ENCODE measurements at regions not wholly inside any gene's neighbourhood (a gene's known extent, or its start where the extent isn't known, plus 50 kb on each side); places are given as distances from the start of the nearest gene placed in this dataset.
"Not testable (repeated sequence)": the region's sequence is repeated elsewhere in the genome, so short reads cannot be mapped to it uniquely, and the experiment has no call there.

DNA sequence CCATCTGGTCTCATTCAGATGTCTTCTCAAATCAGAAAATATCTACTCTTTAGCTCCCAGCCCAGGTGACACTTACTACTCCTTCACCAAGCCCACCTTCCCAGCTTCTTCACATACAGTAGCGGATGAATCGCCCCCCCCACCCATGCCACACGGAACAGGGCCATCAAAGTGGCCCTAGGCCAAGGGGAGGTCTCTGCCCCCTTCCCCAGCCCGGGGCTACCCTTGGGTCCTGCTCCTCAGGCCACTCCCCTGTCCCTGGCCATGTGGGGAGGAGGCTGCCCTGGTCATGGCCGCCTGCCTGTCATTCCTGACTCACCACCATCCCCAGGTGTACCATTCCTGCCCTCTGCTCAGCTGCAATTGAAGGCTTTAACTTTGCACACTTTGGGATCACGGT, 142.8 kb downstream of the NECTIN1 start:
- no peak for DNase-seq

DNA sequence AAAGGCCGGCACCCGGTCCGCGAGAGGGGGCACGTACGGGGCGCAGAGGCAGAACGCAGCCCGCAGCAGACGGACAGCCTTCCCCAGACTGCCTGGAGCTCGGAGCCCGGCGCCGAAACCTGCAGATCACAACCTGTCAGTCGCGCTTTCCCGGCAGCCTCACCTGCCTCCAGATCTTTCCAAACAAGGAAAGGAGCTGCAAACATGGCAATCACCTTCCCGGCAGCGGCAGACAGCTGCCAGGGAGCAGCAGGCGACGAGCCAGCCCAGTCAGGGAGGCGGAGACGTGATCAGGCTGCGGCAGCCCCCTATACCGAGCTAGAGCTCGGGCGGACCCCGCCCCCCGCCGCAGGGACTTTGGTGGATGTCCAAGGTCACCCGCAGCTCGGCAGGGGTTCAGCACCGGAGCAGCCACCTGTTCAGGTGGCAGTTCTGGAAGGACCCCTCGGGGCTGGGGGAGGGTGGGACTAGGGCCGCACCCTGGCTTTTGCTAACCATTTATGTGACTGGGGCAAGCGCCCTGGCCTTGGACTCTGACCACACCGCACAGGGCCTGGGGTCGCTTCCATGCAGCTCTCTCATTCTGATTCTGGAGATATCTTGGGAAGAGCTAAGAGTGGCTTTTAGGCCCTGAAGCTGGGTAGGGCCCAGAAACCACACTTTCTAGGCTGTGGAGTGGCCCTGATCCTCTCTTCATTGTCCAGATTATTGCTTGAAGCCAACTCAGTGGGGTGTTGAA, 143.8 kb downstream of the NECTIN1 start:
- peak in 9 of 51 donors; percentile 9 to 63 (median 30) for DNase-seq

DNA sequence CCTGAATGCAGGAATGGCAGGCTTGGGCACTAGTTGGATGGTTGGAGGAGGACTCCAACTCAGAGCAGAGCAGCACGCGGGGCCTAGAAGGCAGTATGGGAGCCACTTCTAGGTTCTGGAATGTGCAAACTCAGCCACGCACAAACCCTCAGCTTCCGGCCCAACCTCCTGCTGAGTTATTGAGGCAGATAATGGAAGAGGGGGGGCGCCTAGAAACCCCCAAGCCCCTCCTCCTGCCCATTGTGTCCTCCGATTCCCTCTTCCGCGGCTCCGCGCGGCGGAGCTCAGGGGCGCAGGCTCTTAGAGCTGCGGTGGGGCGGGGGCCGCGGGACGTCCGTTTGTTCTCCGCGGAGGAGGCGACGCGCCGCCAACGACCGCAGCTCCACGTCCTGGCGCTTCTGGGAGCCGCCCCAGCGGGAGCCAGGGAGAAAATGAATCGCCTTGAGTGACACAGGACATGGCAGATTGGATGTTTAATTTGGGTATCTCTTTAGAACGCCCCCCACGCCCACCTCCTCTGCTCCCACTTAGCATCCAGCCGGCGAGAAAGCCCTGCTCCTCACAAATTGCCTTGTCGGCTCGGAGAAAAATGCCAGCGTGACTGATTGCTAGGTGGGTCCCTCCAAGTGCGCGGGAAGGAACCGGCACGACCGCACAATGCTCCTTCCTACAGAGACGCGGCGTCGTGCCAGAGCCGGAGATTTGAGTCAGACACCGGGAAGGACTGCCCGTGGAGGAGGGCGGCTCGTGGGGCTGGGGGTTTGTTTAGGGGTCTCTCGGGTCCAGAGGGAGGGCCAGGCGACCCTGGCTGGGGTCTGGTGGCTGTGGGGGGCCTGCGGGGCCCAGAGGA, 144.6 kb downstream of the NECTIN1 start:
- DNase-seq = peak in 32 of 51 donors; percentile 18 to 77 (median 44)

DNA sequence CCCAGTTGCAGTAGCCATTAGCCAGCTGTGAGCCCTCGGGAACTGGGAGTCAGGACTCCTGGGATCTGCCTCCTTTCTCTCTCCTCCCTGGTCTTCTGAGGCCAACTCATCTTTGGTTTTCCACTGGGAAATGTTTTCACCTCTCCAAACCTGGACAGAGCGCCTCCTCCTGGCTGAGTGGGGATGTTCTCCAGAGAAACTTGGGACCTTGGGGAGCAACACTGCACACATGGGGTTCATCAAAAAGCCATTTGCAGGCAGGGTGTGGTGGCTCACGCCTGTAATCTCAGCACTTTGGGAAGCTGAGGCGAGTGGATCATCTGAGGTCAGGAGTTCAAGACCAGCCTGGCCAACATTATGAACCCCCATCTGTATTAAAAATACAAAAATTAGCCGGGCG, 145.4 kb downstream of the NECTIN1 start:
- no peak for DNase-seq

DNA sequence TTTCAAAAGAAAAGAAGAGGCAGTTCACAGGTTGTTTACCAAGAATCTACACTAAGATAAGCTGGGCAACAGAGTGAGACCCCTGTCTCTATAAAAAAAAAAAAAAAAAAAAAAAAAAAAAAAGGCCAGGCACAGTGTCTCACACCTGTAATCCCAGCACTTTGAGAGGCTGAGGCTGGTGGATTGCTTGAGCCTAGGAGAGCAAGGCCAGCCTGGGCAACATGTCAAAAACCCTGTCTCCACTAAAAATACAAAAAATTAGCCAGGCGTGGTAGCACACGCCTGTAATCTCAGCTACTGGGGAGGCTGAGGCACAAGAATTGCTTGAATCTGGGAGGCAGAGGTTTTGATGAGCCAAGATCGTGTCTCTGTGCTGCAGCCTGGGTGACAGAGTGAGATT, 147.6 kb downstream of the NECTIN1 start:
- not testable (repeated sequence) for DNase-seq

DNA sequence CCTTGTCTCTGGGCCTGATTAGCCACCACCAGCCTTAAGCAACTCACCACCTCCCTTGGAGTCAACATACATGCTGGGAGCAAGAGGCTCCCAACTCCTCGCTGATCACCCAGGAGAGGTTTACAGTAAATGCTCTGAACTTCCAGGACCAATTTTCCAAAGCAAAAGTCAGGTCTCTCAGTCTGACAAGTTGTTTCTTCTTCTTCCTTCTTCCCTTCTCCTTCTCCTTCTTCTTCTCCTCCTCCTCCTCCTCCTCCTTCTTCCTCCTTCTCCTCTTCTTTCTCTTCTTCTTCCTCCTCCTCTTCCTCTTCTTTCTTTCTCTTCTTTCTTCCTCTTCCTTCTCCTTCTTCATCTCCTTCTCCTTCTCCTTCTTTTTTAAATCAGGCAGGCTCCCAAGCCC, 148.2 kb downstream of the NECTIN1 start:
- DNase-seq = no peak

DNA sequence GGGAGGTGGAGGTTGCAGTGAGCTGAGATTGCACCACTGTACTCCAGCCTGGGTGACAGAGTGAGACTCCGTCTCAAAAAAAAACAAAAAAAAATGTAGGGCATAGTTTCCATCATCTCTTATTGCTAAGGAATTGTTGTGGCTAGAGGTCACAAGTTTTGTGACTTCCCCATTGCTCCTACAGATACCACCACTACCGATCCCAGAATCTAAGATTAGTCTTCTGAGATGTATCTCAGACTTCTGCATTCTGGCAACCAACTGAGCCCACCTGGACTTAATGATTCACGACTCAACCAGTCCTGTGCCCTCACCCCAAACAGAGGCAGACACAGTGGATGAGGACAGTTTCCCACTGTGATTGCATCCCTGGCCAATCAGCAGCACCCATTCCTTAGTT, 148.9 kb downstream of the NECTIN1 start:
- no peak for DNase-seq

DNA sequence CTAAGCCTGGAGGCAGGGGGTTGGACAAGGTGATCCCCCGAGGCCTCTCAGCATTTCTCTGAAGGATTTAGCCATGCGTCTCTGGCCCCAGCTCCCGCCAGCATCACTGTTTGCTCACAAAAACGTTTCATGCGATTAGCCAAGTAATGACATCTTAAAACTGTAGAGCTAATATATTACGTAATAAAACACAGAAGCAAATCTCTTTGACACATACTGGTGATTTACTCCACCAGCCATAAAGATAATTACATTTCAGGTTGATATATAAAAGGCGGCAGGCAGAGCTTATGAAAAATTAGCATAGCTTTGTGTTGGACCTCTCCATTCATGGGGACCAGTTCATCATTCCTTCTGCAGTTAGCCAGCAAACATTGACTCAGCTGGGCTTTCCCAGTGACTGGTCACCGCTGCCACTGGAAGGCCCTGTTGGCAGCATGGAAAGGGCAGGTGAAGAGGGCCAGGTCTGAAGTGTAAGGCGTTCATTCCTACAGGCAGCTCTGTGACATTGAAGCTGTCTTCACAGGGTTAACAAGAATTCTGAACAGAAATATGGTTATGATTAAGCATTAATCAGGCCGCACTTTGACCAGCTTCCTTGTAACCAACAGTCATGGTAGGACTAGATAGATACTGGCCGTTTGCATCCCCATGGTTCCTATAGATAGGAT, 150.3 kb downstream of the NECTIN1 start:
- DNase-seq = no peak

DNA sequence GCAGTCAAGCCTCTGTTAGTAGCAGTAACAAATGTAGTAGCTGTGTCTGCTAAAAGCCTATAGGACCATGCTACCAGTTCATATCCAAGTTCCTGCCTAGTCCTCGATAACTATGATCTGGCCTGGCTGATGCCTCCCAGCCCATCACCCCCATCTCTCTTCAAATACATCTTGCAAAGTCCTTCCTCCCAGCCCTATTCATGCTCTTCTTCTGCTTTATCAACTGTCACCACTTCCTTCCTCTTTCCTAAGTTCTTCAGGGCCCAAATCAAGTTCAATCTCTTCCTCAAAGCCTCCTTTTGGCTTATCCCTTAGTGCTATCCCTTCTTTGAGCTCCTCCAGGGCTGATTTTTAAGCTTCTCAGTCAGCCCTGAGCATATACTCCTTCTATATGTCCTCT, 150.9 kb upstream of the THY1 start:
- DNase-seq = no peak

DNA sequence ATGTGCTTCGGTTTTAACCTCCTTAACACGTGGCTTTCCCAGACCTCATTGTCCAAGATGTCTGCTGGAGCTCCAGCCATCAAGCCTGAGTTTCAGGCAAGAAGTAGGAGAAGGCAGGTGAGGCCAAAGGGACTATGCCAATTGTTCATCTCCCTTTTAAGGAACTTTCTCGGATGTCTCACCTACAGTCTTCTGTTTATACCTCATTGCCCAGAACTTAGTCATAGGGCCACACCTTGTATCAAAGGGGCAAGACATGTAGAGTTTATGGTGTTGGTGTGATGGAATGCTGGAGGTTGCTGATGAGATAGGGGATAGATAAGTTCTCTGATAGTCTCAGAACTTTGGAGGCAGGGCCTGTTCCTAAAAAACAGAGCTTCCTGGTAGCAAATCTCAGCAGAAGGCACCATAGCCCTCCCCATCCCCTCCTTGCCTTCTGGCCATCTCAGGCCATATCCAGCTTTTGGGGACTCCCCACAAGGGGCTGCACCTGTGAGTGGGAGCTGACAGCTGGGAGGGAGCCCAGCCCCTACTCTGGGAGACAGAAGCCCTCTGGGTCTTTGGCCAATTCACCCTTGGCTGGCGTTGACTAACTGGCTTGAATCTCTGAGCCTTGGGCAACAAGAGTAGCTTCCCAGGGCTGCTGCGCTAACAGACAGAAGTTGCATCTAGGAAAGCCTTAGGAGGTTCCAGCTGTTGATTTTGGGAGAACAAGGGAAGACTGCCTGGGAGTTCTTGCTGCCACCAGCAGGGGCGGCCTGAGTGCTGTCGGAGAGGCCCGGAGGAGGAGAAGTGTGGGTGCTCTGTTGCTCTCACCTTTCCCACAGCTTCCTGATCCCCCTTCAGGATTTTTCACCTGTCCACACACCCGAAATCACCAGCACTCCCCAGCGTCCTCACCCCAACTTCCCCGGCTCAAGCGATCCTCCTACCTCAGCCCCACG, 149.8 kb upstream of the THY1 start:
- no peak for DNase-seq

DNA sequence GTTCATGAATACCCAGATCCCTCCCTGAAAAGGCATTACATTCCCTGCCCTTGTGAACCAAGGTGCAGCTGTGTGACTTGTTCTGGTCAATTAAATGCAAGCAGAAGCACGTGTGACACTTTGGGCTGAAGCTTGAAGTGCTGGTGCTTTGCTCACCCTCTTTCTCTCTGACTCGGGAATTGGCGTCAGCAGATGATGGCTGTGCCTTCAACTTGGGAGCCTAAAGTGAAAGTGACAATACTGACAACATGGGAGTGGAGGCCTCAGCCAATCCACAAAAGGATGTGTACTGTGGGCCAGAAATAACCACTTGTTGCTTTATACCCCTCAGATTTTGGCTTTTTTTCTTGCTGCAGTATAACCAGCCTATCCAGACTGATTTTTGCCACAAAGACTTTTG, 148.3 kb upstream of the THY1 start:
- DNase-seq = no peak

DNA sequence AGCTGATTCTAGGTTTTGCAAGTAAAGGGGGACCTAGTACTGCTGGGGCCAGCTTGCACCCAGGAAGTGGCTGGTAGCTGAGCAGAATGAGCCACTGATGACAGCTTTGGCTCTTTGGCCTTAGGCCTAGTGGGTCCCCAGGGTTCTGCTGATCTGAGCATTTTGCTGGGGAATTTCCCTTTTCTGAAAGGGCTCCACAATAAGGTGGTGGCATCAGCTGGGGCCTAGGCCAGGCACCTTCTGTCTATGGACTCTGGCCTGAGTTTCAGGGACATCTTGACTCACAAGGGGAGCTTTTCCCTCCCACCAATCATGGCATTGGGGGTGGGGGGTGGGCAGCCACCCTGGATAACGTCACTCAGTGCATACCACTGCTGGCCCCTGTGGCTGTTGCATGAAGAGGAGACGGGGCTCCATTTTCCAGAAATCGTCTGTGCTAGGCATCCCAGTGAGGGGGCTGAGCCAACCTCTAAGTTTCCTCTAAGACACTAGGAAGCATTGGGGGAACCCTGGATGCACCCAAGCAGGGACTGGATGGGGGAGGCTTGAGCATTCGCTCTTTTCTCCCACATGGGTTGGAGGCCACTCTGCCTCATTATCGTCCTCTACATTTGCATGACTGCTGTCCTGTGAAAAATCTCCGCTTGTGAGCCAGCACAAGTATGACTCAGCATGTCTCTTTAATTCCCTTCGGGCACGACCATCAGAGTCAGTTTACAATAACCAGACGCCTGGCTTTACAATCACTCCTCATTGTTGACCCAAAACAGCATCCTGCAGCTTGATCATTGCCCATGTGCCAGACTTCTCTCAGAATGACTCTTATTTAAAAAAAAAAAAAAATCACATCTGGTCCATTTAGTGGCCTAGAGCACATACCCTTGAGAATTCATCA, 145.0 kb upstream of the THY1 start:
- DNase-seq = peak in 18 of 51 donors; percentile 6 to 54 (median 23)

DNA sequence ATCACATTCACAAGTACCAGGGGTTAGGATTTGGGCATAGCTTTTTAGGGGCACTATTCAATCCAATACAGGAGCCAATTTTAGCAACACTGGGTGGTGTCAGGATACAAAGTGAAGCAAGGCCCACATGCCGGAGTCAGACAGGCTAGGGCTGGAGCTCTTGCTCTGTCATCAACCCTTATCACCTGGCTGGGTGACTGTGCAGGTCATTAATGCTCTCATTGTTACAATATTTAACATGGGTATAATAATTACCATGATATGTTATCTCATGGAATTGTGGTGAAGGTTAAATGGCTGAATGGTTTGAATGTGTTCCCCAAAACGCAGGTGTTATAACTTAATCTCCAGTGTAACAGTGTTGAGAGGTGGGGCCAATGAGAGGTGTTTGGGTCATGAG, 143.3 kb upstream of the THY1 start:
- no peak for DNase-seq

DNA sequence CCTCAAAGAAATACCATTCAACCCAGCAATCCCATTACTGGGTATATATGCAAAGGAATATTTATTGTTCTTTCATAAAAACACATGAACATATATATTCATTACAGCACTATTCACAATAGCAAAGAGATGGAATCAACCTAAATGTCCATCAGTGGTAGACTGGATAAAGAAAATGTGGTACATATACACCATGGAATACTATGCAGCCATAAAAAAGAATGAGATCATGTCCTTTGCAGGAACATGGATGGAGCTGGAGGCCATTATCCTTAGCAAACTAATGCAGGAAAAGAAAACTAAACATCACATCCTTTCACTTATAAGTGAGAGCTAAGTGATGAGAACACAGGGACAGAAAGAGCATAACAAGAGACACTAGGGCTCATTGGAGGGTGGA, 142.7 kb upstream of the THY1 start:
- DNase-seq = not testable (repeated sequence)

DNA sequence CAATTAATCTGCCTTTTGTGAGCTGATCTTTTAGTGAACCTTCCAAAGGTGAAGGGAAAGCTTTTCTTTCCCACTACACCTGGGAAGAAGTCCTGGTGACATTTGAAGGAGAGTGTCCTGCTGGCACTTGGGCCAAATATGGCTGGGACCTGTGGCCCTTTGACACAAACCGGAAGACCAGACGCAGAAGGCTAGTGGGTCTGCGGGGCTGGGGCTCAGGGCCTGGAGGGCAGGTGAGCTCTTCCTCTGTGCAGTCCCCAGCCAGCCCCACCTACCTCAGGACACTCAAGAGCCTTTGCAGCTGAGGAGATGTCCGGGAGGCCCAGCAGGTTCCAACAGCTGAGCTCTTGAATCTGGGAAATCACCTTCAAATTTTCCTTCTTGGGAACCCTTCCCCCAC, 138.0 kb upstream of the THY1 start:
- no peak for DNase-seq

DNA sequence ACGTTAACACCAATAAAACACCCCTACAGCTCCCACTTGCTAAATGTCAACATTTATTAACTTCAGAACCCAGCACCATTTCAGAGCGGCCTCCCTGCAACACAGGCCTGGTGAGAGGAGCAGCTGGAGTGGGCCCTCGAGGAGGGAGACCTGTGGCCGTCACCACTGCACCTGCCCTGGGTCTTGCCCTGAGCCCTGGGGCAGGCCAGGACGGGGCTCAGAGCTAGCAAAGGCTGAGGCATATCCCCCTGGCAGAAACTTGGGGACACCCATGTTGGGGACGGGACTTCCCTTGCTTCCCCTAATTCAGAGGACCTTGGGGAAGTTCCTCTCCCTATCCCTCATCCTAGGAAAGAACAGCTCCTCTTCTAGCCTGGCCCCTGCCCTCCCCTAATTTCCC, 137.3 kb upstream of the THY1 start:
- no peak for DNase-seq

DNA sequence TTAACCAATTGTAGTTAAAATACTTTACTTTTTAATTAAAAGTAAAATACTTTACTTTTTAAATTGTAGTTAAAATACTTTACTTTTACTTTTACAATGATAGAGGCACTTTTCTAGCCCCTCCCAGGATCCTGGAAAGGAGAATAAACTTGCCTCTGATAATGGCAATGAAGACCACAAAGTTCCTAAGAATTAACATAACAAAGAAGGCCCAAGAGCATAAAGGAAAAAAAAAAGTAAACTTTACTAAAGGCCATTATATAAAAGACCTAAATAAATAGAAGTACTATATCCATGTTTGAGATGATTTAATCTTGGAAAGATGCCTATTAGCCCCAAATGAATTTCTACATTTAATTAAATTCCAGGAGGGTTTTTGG, 129.1 kb upstream of the THY1 start:
- DNase-seq = no peak

DNA sequence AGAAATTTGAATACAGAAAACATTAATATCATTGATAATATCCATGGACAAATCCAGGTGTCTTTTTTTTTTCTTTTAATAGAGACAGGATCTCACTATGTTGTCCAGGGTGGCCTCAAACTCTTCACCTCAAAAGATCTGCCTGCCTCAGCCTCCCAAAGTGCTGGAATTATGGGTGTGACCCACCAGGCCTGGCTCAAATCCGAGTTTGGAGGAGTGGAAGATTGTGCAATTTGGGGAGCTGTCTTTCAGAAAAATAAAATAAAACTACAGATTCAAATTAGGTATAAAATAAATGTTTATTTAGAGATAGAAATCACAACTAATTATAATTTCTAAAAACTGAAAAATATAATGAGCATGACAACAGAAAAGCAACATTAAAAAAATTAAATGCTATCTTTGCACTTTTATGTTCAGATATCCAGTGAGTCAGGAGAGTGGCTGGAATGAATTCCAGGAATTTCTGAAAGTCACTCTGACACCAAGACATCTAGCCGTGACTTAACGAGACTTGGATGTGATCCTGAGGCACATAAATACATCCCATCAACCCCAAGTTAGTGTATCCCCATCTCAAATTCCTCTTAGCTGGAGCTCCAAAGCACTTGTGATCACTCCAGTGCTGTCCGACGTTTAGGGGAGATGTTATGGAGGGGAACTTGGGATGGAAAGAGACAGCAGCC, 128.6 kb upstream of the THY1 start:
- DNase-seq = no peak

DNA sequence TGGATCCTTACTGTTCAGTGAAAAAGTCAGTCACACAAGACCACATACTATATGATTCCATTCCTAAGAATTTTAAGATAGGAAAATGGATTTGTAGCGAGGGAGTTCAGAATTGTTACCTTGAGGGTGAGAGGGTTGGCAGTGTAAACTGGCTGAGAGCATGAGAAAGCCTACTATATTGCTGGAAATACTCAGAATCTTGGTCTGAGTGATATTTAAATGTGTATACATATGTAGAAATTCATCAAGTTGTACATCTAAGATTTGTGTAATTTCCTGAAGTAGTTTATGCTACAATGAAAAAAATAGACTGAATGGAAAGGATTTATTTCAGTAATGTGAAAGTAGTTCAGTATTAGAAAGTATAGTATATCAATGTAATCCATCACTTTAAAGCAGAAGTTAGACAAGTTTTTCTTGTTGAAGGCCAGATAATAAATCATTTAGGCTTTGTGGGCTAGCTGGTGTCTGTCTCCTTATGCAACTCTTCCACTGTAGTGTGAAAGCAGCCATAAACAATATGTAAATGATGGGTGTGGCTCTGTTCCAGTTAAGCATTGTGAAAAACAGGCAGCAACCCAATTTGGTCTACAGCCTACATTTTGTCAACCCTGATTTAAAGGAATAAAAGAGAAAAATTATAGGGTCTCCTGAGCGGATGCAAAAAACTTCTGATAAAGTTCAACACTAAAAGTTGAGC, 127.2 kb upstream of the THY1 start:
- no peak for DNase-seq

All from hypothalamus (tissue), 51 donors.